ENCODE measurements at regions not wholly inside any gene's neighbourhood (a gene's known extent, or its start where the extent isn't known, plus 50 kb on each side); places are given as distances from the start of the nearest gene placed in this dataset.

GRCh38 chr1:235925016-235925415 is 58.3 kb upstream of the LYST start:
- Mint-ChIP-seq H3K4me3 (no peak overlapping the region), H3K36me3 (no peaks in the 10 kb centered on the region), H3K27ac (peak overlapping the region in 1 of 6 donors; percentile 34), H3K9me3 (no peaks in the 10 kb centered on the region), H3K4me1 (peaks cover 21 to 35% of the 10 kb centered on the region in 2 donors), H3K27me3 (ENCODE audit: low read depth in 3 of 3) (peaks cover 0 to 5% (median 2%) of the 10 kb centered on the region in 3 donors)
- no peak for DNase-seq

- peak overlapping the region in 4 of 5 donors; percentile 12 to 60 (median 42) for H3K4me3 Mint-ChIP-seq
- H3K9me3 Mint-ChIP-seq: no peaks in the 10 kb centered on the region
- H3K36me3 Mint-ChIP-seq: no peaks in the 10 kb centered on the region
- H3K27me3 Mint-ChIP-seq (ENCODE audit: low read depth in 3 of 3): peaks cover 0 to 5% (median 2%) of the 10 kb centered on the region in 3 donors
- peak overlapping the region; percentile 25 to 81 (median 69) for H3K27ac Mint-ChIP-seq
- peaks cover 24 to 49% of the 10 kb centered on the region in 2 donors for H3K4me1 Mint-ChIP-seq
- no peak for DNase-seq
These were observed 56.8 kb upstream of the LYST start for GRCh38 chr1:235923466-235924021.

- peaks cover 0 to 5% (median 0%) of the 10 kb centered on the region in 3 donors for H3K27me3 Mint-ChIP-seq (ENCODE audit: low read depth in 3 of 3)
- peaks cover 27 to 63% of the 10 kb centered on the region in 2 donors for H3K4me1 Mint-ChIP-seq
- no peaks in the 10 kb centered on the region for H3K9me3 Mint-ChIP-seq
- no peak overlapping the region for H3K4me3 Mint-ChIP-seq
- no peak for DNase-seq
- no peaks in the 10 kb centered on the region for H3K36me3 Mint-ChIP-seq
- peak overlapping the region in 2 of 6 donors; percentile 21 to 36 for H3K27ac Mint-ChIP-seq
These were observed 54.1 kb upstream of the LYST start for GRCh38 chr1:235920596-235921375.

- H3K9me3 Mint-ChIP-seq: no peaks in the 10 kb centered on the region
- peaks cover 27 to 63% of the 10 kb centered on the region in 2 donors for H3K4me1 Mint-ChIP-seq
These were observed 53.2 kb upstream of the LYST start for GRCh38 chr1:235919833-235920441.

GRCh38 chr1:235919127-235919832 is 52.6 kb upstream of the LYST start:
- DNase-seq: peak in 1 of 3 donors; percentile 20
- peaks cover 0 to 5% (median 0%) of the 10 kb centered on the region in 3 donors for H3K27me3 Mint-ChIP-seq (ENCODE audit: low read depth in 3 of 3)
- no peaks in the 10 kb centered on the region for H3K9me3 Mint-ChIP-seq
- peak overlapping the region in 3 of 5 donors; percentile 5 to 53 (median 42) for H3K4me3 Mint-ChIP-seq
- no peaks in the 10 kb centered on the region for H3K36me3 Mint-ChIP-seq
- H3K27ac Mint-ChIP-seq: peak overlapping the region in 3 of 6 donors; percentile 12 to 58 (median 37)
- peaks cover 24 to 58% of the 10 kb centered on the region in 2 donors for H3K4me1 Mint-ChIP-seq

More at GRCh38 chr1:235919833-235920441, 53.2 kb upstream of the LYST start:
- peak overlapping the region in 2 of 6 donors; percentile 34 to 58 for H3K27ac Mint-ChIP-seq
- no peak for DNase-seq
- H3K4me3 Mint-ChIP-seq: no peak overlapping the region
- H3K36me3 Mint-ChIP-seq: no peaks in the 10 kb centered on the region
- H3K27me3 Mint-ChIP-seq (ENCODE audit: low read depth in 3 of 3): peaks cover 0 to 5% (median 0%) of the 10 kb centered on the region in 3 donors

- H3K9me3 Mint-ChIP-seq: no peaks in the 10 kb centered on the region
- H3K27ac Mint-ChIP-seq: no peak overlapping the region
- peaks cover 16 to 50% of the 10 kb centered on the region in 2 donors for H3K4me1 Mint-ChIP-seq
- no peaks in the 10 kb centered on the region for H3K36me3 Mint-ChIP-seq
- peaks cover 0 to 5% (median 0%) of the 10 kb centered on the region in 3 donors for H3K27me3 Mint-ChIP-seq (ENCODE audit: low read depth in 3 of 3)
- H3K4me3 Mint-ChIP-seq: peak overlapping the region in 1 of 5 donors; percentile 3
- DNase-seq: no peak
These were observed 51.8 kb upstream of the LYST start for GRCh38 chr1:235918465-235918864.

GRCh38 chr1:235918032-235918431 is 51.3 kb upstream of the LYST start:
- Mint-ChIP-seq H3K4me1 (peaks cover 11 to 46% of the 10 kb centered on the region in 2 donors), H3K27me3 (ENCODE audit: low read depth in 3 of 3) (peaks cover 0 to 4% (median 0%) of the 10 kb centered on the region in 3 donors)

GRCh38 chr1:235917267-235917811 is 50.6 kb upstream of the LYST start:
- peak overlapping the region in 3 of 6 donors; percentile 69 to 79 (median 74) for H3K27ac Mint-ChIP-seq
- peaks cover 0 to 3% (median 0%) of the 10 kb centered on the region in 3 donors for H3K27me3 Mint-ChIP-seq (ENCODE audit: low read depth in 3 of 3)
- DNase-seq: peak in 2 of 3 donors; percentile 27 to 32
- no peaks in the 10 kb centered on the region for H3K36me3 Mint-ChIP-seq
- no peaks in the 10 kb centered on the region for H3K9me3 Mint-ChIP-seq
- H3K4me1 Mint-ChIP-seq: peaks cover 6 to 39% of the 10 kb centered on the region in 2 donors
- H3K4me3 Mint-ChIP-seq: peak overlapping the region in 2 of 5 donors; percentile 26 to 38

More at GRCh38 chr1:235918032-235918431, 51.3 kb upstream of the LYST start:
- Mint-ChIP-seq H3K27ac (no peak overlapping the region), H3K36me3 (no peaks in the 10 kb centered on the region), H3K4me3 (no peak overlapping the region), H3K9me3 (no peaks in the 10 kb centered on the region)
- DNase-seq: no peak
